ENCODE measurements at regions not wholly inside any gene's neighbourhood (a gene's known extent, or its start where the extent isn't known, plus 50 kb on each side); places are given as distances from the start of the nearest gene placed in this dataset.

DNA sequence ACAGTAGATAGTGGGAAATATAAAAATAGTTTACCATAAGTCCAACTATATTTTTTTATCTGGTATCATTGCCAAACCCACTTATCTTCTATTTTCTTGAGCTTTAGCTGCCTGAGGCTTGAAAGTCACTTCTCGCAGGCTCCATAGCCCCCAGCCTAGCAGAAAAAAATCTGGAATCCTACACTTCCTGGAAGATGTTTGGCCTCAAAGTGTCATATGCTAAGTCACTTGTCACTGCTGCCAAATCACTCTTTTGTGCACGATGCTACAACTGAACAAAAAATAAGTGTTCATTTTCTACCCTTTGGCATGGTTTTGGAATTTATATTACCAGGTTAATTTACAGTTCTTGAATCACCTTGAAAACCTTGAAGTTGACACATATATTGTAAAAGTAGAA is 612.5 kb upstream of the ATXN8OS start (continued):
- TF ChIP-seq SIN3A (conservative IDR thresholded peaks at IDR 0.05 in 1 of 2, IDR thresholded peaks at IDR 0.05 in 1 of 2; ENCODE audit: low read depth in 1 of 2, low read length in 2 of 2), result no peak
- TF ChIP-seq CBX5 (IDR thresholded peaks at IDR 0.05; ENCODE audit: low read depth, low read length), result no peak

DNA sequence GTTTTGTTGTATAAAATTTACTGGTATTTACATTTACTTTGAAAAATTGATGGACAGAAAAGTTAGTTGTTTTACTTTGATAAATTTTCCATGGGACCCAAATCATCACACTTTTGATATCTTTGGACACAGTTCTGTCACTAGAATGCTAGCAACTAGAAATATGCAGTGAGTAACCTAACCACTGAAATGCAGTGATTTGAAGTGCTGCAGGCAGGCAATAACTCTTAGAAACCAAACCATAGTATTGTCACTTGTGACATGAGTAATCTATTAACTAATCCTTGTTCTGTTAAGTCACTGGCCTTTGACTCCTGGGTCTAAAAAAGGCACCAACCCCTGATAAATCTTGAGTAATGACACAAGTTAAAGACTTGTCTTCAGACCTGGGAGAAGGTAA is 620.0 kb upstream of the ATXN8OS start:
- Histone ChIP-seq H2BK15ac (ENCODE audit: low read length) (no peak overlapping the region), H4K91ac (replicated peaks; ENCODE audit: insufficient read length, low read length) (no peak overlapping the region), H3K56ac (replicated peaks; ENCODE audit: insufficient read length, low read depth, low read length) (no peak overlapping the region), H3K23me2 (ENCODE audit: low read depth, low read length) (no peaks in the 10 kb centered on the region), H2BK12ac (ENCODE audit: low read depth, low read length) (no peak overlapping the region), H3K27ac (ENCODE audit: low read depth, low read length) (no peak overlapping the region), H4K5ac (ENCODE audit: insufficient read length, low read depth, low read length) (no peak overlapping the region), H3K9ac (replicated peaks in 1 of 4; ENCODE audit: extremely low read depth in 1 of 4, low read depth in 3 of 4, low read length in 3 of 4) (no peak overlapping the region), H3K9me3 (ENCODE audit: insufficient read depth in 2 of 2, low read depth in 1 of 2, low read length in 1 of 2) (peaks cover 13 to 31% of the 10 kb centered on the region in 2 experiments), H3K27me3 (replicated peaks in 1 of 4; ENCODE audit: control insufficient read depth in 3 of 4, extremely low read depth in 1 of 4, insufficient read depth in 3 of 4, low read length in 3 of 4) (no peaks in the 10 kb centered on the region), H2BK120ac (replicated peaks; ENCODE audit: low read depth, low read length) (no peak overlapping the region), H3K14ac (ENCODE audit: insufficient read length) (no peak overlapping the region), H4K20me1 (replicated peaks in 1 of 2; ENCODE audit: control insufficient read depth in 1 of 2, insufficient read depth in 2 of 2, low read length in 2 of 2) (no peaks in the 10 kb centered on the region), H2BK5ac (ENCODE audit: low read depth, low read length) (no peak overlapping the region), H3K23ac (ENCODE audit: insufficient read length) (no peak overlapping the region), H3K79me1 (ENCODE audit: low read depth, low read length) (no peaks in the 10 kb centered on the region), H3K4me3 (ENCODE audit: extremely low read depth in 1 of 4, insufficient read depth in 2 of 4, low read depth in 3 of 4, low read length in 4 of 4) (no peak overlapping the region), H3K4ac (replicated peaks; ENCODE audit: insufficient read length, low read depth, low read length) (no peak overlapping the region), H2AK5ac (ENCODE audit: low read depth, low read length) (no peak overlapping the region), H3K4me2 (ENCODE audit: insufficient read depth in 1 of 2, low read depth in 2 of 2, low read length in 2 of 2) (no peak overlapping the region), H2AFZ (ENCODE audit: low read length) (no peak overlapping the region), H3K4me1 (replicated peaks in 1 of 4; ENCODE audit: control insufficient read depth in 3 of 4, insufficient read depth in 4 of 4, low read length in 3 of 4) (no peaks in the 10 kb centered on the region), H3K79me2 (ENCODE audit: control insufficient read depth in 1 of 2, insufficient read depth in 2 of 2, low read length in 2 of 2) (no peaks in the 10 kb centered on the region), H4K8ac (ENCODE audit: extremely low read depth, insufficient read depth, low read length) (no peak overlapping the region), H3K36me3 (ENCODE audit: control insufficient read depth in 2 of 4, insufficient read depth in 4 of 4, low read length in 3 of 4) (no peaks in the 10 kb centered on the region; a peak in 1 of 8 replicates), H3K18ac (ENCODE audit: extremely low read depth, low read length) (no peak overlapping the region), H2BK20ac (ENCODE audit: low read length) (no peak overlapping the region)
- ChIA-PET CTCF (ENCODE audit: partially characterized antibody) (no interaction called here), POLR2A (ENCODE audit: partially characterized antibody) (no interaction called here)
- FAIRE-seq (no peak), DNase-seq (ENCODE audit: low read depth in 1 of 2, low spot score in 2 of 2) (no peak)
- TF ChIP-seq SP1 (IDR thresholded peaks at IDR 0.05; ENCODE audit: low read depth, low read length) (no peak), CHD2 (IDR thresholded peaks at IDR 0.05; ENCODE audit: low read length) (no peak), GTF2F1 (IDR thresholded peaks at IDR 0.05; ENCODE audit: borderline replicate concordance, low read depth, low read length) (no peak), SIN3A (conservative IDR thresholded peaks at IDR 0.05 in 1 of 2, IDR thresholded peaks at IDR 0.05 in 1 of 2; ENCODE audit: low read depth in 1 of 2, low read length in 2 of 2) (no peak), TCF12 (IDR thresholded peaks at IDR 0.05; ENCODE audit: low read depth, low read length) (no peak), HDAC6 (IDR thresholded peaks at IDR 0.05; ENCODE audit: low read depth, low read length) (no peak)
- TF ChIP-seq, protein P1, sequence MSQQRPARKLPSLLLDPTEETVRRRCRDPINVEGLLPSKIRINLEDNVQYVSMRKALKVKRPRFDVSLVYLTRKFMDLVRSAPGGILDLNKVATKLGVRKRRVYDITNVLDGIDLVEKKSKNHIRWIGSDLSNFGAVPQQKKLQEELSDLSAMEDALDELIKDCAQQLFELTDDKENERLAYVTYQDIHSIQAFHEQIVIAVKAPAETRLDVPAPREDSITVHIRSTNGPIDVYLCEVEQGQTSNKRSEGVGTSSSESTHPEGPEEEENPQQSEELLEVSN (IDR thresholded peaks at IDR 0.05), result no peak

All from H1 (cell line).